SK-N-SH treated with all-trans-retinoic acid at 6 μM for 48 hours (cell line): ENCODE measurements at regions not wholly inside any gene's neighbourhood (a gene's known extent, or its start where the extent isn't known, plus 50 kb on each side); places are given as distances from the start of the nearest gene placed in this dataset.

ENCODE experiments used
- ATAC-seq: fragments of 200-7000 bp; cut with Tn5 transposase; 3 replicates; pipeline ENCODE4 v1.9.1; 2020; ENCODE audit warnings: mild to moderate bottlenecking, moderate library complexity
- ARNTL ChIP-seq: fragments of 450-650 bp; formaldehyde crosslinking; IDR thresholded peaks from 2 replicates; pipeline ENCODE4 v1.5.0; 2020; ENCODE audit warnings: low read depth, mild to moderate bottlenecking, moderate library complexity, borderline replicate concordance
- BACH2 ChIP-seq: fragments of 250-450 bp; sonication (Bioruptor Pico); IDR thresholded peaks from 2 replicates; pipeline ENCODE4 v1.9.0; 2021; ENCODE audit warnings: mild to moderate bottlenecking, borderline replicate concordance
- CSDC2 ChIP-seq: fragments of 250-450 bp; sonication (Bioruptor Pico); IDR thresholded peaks from 2 replicates; pipeline ENCODE4 v1.5.0; 2020; ENCODE audit warnings: mild to moderate bottlenecking, moderate library complexity
- ESRRG ChIP-seq: fragments of 250-450 bp; sonication (Bioruptor Pico); IDR thresholded peaks from 2 replicates; pipeline ENCODE4 v1.6.1; 2021; ENCODE audit warnings: mild to moderate bottlenecking
- GLIS3 ChIP-seq: fragments of 250-450 bp; sonication (Bioruptor Pico); IDR thresholded peaks from 2 replicates; pipeline ENCODE4 v1.5.0; 2020; ENCODE audit warnings: mild to moderate bottlenecking, moderate library complexity
- ISL1 ChIP-seq: fragments of 250-450 bp; sonication (Bioruptor Pico); IDR thresholded peaks from 2 replicates; pipeline ENCODE4 v2.1.2; 2022; ENCODE audit warnings: mild to moderate bottlenecking, moderate library complexity
- OSR1 ChIP-seq: fragments of 250-450 bp; sonication (Bioruptor Pico); IDR thresholded peaks from 2 replicates; pipeline ENCODE4 v1.8.0; 2022; ENCODE audit warnings: moderate library complexity, mild to moderate bottlenecking, inconsistent platforms
- PPARA ChIP-seq: fragments of 250-450 bp; sonication (Bioruptor Pico); IDR thresholded peaks from 2 replicates; pipeline ENCODE4 v1.5.0; 2020; ENCODE audit warnings: mild to moderate bottlenecking, borderline replicate concordance
- RARB ChIP-seq: fragments of 250-450 bp; sonication (Bioruptor Pico); IDR thresholded peaks from 2 replicates; pipeline ENCODE4 v1.8.0; 2021; ENCODE audit warnings: mild to moderate bottlenecking, moderate library complexity
- TCF4 ChIP-seq: fragments of 250-450 bp; sonication (Bioruptor Pico); IDR thresholded peaks from 2 replicates; pipeline ENCODE4 v1.8.0; 2021; ENCODE audit warnings: mild to moderate bottlenecking, moderate library complexity, borderline replicate concordance
- TOX ChIP-seq: fragments of 250-450 bp; sonication (Bioruptor Pico); IDR thresholded peaks from 2 replicates; pipeline ENCODE4 v1.8.0; 2021; ENCODE audit warnings: mild to moderate bottlenecking, moderate library complexity, borderline replicate concordance
- ZC3H10 ChIP-seq: fragments of 250-450 bp; sonication (Bioruptor Pico); IDR thresholded peaks from 2 replicates; pipeline ENCODE4 v1.5.1; 2021; ENCODE audit warnings: mild to moderate bottlenecking, moderate library complexity
- ZFP3 ChIP-seq: fragments of 250-450 bp; sonication (Bioruptor Pico); IDR thresholded peaks from 2 replicates; pipeline ENCODE4 v1.5.0; 2020; ENCODE audit warnings: mild to moderate bottlenecking, moderate library complexity
- ZFP30 ChIP-seq: fragments of 450-650 bp; formaldehyde crosslinking; IDR thresholded peaks from 2 replicates; pipeline ENCODE4 v1.5.0; 2022; ENCODE audit warnings: mild to moderate bottlenecking, moderate library complexity
- ZNF565 ChIP-seq: fragments of 450-650 bp; formaldehyde crosslinking; conservative IDR thresholded peaks from 2 replicates; pipeline ENCODE4 v1.5.0; 2020; ENCODE audit warnings: low read depth, mild to moderate bottlenecking, moderate library complexity
- ZNF70 ChIP-seq: fragments of 450-650 bp; formaldehyde crosslinking; IDR thresholded peaks from 2 replicates; pipeline ENCODE4 v1.5.0; 2020; ENCODE audit warnings: mild to moderate bottlenecking, moderate library complexity
- ZNF8 ChIP-seq: fragments of 450-650 bp; formaldehyde crosslinking; IDR thresholded peaks from 2 replicates; pipeline ENCODE4 v1.5.0; 2020; ENCODE audit warnings: mild to moderate bottlenecking, moderate library complexity
- TF ChIP-seq, protein P1 (sequence below): fragments of 250-450 bp; sonication (Bioruptor Pico); IDR thresholded peaks from 2 replicates; pipeline ENCODE4 v1.5.1; 2020; ENCODE audit warnings: low read depth, mild to moderate bottlenecking, moderate library complexity
- TF ChIP-seq, protein P2 (sequence below): fragments of 250-450 bp; sonication (Bioruptor Pico); IDR thresholded peaks from 2 replicates; pipeline ENCODE4 v1.8.0; 2020; ENCODE audit warnings: mild to moderate bottlenecking, moderate library complexity, borderline replicate concordance
- TF ChIP-seq, protein P3 (sequence below): fragments of 250-450 bp; sonication (Bioruptor Pico); IDR thresholded peaks from 2 replicates; pipeline ENCODE4 v1.8.0; 2021; ENCODE audit warnings: low read depth, mild to moderate bottlenecking, moderate library complexity, borderline replicate concordance
- TF ChIP-seq, protein P4 (sequence below): fragments of 250-450 bp; sonication (Bioruptor Pico); IDR thresholded peaks from 2 replicates; pipeline ENCODE4 v1.5.0; 2020; ENCODE audit warnings: mild to moderate bottlenecking, moderate library complexity

DNA sequence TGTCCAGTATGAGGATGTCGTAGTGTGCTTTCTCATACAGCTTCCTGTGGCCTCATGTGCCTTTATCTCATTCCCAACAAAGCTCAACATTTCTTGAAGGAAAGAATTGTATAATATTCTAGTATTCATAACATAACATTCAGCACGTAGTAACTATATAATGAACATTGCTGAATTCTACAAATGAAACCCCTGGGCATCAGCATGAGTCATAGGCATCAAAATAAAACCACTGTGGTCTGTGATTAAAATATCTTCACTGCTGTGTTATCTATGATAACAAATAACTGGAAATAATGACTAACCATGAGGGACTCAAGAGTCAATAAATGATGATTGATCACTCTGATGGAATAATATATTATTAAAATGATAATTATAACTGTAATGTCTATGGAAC lies 255.2 kb downstream of the EMP1 start:
- no peak for ATAC-seq
- TF ChIP-seq GLIS3 (CRISPR knock-in tag), result no peak
- no peak for TF ChIP-seq RARB
- TF ChIP-seq, protein P1, sequence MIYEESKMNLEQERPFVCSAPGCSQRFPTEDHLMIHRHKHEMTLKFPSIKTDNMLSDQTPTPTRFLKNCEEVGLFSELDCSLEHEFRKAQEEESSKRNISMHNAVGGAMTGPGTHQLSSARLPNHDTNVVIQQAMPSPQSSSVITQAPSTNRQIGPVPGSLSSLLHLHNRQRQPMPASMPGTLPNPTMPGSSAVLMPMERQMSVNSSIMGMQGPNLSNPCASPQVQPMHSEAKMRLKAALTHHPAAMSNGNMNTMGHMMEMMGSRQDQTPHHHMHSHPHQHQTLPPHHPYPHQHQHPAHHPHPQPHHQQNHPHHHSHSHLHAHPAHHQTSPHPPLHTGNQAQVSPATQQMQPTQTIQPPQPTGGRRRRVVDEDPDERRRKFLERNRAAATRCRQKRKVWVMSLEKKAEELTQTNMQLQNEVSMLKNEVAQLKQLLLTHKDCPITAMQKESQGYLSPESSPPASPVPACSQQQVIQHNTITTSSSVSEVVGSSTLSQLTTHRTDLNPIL, result no peak
- TF ChIP-seq, protein P2, sequence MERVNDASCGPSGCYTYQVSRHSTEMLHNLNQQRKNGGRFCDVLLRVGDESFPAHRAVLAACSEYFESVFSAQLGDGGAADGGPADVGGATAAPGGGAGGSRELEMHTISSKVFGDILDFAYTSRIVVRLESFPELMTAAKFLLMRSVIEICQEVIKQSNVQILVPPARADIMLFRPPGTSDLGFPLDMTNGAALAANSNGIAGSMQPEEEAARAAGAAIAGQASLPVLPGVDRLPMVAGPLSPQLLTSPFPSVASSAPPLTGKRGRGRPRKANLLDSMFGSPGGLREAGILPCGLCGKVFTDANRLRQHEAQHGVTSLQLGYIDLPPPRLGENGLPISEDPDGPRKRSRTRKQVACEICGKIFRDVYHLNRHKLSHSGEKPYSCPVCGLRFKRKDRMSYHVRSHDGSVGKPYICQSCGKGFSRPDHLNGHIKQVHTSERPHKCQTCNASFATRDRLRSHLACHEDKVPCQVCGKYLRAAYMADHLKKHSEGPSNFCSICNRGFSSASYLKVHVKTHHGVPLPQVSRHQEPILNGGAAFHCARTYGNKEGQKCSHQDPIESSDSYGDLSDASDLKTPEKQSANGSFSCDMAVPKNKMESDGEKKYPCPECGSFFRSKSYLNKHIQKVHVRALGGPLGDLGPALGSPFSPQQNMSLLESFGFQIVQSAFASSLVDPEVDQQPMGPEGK (CRISPR knock-in tag), result no peak
- TF ChIP-seq ZNF70 (CRISPR knock-in tag), result no peak
- TF ChIP-seq ZFP30, result no peak
- TF ChIP-seq CSDC2 (CRISPR knock-in tag), result no peak
- TF ChIP-seq ESRRG (CRISPR knock-in tag), result no peak
- TF ChIP-seq ARNTL, result no peak
- TF ChIP-seq BACH2 (CRISPR knock-in tag), result no peak
- TF ChIP-seq TCF4 (CRISPR knock-in tag), result no peak
- TF ChIP-seq PPARA, result no peak

DNA sequence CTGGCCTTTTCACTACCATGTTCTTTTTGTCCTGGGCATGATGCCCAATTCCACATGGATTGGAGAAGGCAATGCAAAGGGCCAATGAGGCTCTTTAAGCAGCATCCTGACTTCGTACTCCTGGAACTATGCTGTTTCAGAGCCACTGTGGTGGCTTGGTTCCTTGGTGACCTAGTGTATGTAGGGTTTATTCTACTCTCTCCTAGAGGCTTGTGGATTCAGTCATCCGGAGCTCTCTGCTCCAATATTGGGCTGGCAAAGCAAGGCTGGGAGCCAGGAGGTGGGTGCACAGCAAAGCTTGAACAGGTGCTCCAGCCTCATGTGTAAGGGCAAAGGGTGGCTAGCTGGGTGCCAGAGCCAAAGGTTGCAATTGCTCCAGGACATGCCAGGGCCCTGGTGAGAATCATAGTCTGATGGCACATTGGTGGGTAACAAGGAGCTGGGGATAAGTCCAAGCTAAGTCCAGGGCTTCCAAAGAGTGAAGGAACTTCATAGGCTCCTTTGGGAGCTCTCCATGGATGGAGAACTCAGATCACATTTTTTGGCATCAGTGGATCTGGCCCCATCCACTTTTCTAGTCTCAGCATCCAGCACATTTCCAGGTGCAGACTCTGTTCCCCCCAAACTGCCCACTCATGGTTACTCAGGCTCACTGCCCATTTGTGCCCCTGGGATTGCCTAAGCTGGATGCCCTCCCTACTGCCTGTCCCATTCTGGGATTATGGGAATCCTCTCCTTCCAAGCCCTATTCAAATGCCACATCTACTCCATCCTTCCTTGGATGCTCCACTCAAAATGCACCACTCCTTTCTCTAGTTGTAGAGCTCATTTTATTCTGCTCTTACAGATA lies 253.9 kb downstream of the EMP1 start:
- ATAC-seq, result no peak
- TF ChIP-seq GLIS3 (CRISPR knock-in tag) (no peak), ESRRG (CRISPR knock-in tag) (no peak), OSR1 (CRISPR knock-in tag) (no peak), ZC3H10 (no peak), ZFP30 (no peak)
- TF ChIP-seq, protein P2 (CRISPR knock-in tag), result no peak

DNA sequence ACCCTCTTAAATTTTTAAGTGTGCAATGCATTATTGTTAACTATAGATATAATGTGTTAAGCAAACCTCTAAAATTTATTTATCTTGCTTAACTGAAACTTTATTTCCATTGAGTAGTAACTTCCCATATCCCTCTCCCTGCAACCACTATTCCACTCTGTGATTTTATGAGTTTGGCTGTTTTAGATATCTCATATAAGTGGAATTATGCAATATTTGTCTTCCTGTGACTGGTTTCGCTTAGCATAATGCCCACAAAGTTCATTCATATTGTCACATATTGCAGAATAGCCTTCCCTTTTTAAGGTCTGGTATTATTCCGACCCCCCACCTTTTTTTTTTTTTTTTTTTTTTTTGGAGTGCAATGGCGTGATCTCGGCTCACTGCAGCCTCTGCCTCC lies 247.6 kb downstream of the EMP1 start:
- no peak for ATAC-seq
- no peak for TF ChIP-seq BACH2 (CRISPR knock-in tag)
- no peak for TF ChIP-seq ZNF70 (CRISPR knock-in tag)
- no peak for TF ChIP-seq ISL1 (CRISPR knock-in tag)
- no peak for TF ChIP-seq TCF4 (CRISPR knock-in tag)
- TF ChIP-seq TOX, result no peak
- TF ChIP-seq, protein P1, result no peak
- no peak for TF ChIP-seq ARNTL
- no peak for TF ChIP-seq ZNF8 (CRISPR knock-in tag)
- no peak for TF ChIP-seq ZNF565 (CRISPR knock-in tag)
- TF ChIP-seq, protein P3, sequence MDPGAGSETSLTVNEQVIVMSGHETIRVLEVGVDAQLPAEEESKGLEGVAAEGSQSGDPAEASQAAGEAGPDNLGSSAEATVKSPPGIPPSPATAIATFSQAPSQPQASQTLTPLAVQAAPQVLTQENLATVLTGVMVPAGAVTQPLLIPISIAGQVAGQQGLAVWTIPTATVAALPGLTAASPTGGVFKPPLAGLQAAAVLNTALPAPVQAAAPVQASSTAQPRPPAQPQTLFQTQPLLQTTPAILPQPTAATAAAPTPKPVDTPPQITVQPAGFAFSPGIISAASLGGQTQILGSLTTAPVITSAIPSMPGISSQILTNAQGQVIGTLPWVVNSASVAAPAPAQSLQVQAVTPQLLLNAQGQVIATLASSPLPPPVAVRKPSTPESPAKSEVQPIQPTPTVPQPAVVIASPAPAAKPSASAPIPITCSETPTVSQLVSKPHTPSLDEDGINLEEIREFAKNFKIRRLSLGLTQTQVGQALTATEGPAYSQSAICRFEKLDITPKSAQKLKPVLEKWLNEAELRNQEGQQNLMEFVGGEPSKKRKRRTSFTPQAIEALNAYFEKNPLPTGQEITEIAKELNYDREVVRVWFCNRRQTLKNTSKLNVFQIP (CRISPR knock-in tag), result no peak
- TF ChIP-seq ZFP3, result no peak
- TF ChIP-seq, protein P4, sequence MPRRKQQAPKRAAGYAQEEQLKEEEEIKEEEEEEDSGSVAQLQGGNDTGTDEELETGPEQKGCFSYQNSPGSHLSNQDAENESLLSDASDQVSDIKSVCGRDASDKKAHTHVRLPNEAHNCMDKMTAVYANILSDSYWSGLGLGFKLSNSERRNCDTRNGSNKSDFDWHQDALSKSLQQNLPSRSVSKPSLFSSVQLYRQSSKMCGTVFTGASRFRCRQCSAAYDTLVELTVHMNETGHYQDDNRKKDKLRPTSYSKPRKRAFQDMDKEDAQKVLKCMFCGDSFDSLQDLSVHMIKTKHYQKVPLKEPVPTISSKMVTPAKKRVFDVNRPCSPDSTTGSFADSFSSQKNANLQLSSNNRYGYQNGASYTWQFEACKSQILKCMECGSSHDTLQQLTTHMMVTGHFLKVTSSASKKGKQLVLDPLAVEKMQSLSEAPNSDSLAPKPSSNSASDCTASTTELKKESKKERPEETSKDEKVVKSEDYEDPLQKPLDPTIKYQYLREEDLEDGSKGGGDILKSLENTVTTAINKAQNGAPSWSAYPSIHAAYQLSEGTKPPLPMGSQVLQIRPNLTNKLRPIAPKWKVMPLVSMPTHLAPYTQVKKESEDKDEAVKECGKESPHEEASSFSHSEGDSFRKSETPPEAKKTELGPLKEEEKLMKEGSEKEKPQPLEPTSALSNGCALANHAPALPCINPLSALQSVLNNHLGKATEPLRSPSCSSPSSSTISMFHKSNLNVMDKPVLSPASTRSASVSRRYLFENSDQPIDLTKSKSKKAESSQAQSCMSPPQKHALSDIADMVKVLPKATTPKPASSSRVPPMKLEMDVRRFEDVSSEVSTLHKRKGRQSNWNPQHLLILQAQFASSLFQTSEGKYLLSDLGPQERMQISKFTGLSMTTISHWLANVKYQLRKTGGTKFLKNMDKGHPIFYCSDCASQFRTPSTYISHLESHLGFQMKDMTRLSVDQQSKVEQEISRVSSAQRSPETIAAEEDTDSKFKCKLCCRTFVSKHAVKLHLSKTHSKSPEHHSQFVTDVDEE (CRISPR knock-in tag), result no peak
- TF ChIP-seq, all 23 proteins: peak for 0
